GM19438 (cell line): ENCODE measurements at regions not wholly inside any gene's neighbourhood (a gene's known extent, or its start where the extent isn't known, plus 50 kb on each side); places are given as distances from the start of the nearest gene placed in this dataset.

Experiments used
- ATAC-seq: cut with Tn5 transposase; IDR thresholded peaks from one replicate; pipeline ENCODE4 v1.9.1; 2021; ENCODE audit warnings: low read depth; ENCODE audit not compliant: unreplicated experiment

GRCh38 chr1:192008281-192008825 is 149.9 kb upstream of the RGS18 start:
- no peak for ATAC-seq

GRCh38 chr1:192010406-192010805 is 147.9 kb upstream of the RGS18 start:
- ATAC-seq, result no peak

GRCh38 chr1:192011525-192011924 is 146.7 kb upstream of the RGS18 start:
- ATAC-seq, result no peak

- no peak for ATAC-seq
Measured at GRCh38 chr1:192022827-192023226, 135.4 kb upstream of the RGS18 start.

DNA sequence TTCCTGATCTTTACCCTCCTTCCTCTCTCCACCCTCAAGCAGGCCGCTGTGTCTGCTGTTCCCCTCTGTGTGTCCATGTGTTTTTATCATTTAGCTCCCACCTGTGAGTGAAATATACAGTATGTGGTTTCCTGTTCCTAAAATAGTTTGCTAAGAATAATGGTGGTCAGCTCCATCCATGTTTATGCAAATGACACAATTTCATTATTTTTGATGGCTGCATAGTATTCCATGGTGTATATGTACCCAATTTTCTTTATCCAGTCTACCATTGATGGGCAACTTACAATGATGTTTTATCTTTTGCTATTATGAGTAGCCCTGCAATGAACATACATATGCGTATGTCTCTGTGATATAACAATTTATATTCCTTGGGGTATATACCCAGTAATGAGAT is 133.4 kb upstream of the RGS18 start:
- no peak for ATAC-seq

- no peak for ATAC-seq
Measured at GRCh38 chr1:192038567-192038966, 119.7 kb upstream of the RGS18 start.

DNA sequence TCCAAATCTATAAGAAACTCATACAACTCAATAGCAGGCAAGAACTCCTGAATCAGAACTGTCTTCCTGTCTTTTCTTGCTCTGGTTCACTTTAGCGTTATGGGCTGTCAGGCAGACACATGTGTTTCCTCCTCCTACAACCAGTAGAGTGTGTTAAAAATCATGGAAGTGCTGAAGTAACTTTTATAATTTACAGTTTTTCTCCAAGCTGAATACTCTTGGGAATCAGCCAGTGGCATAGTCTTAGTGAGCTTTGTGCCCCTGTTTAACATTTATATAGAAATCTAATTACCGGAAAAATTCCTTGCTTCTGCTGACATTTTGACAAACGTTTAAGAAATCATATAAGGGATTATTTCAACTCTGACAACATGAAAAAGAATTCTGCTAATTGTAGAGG is 113.1 kb upstream of the RGS18 start:
- no peak for ATAC-seq

DNA sequence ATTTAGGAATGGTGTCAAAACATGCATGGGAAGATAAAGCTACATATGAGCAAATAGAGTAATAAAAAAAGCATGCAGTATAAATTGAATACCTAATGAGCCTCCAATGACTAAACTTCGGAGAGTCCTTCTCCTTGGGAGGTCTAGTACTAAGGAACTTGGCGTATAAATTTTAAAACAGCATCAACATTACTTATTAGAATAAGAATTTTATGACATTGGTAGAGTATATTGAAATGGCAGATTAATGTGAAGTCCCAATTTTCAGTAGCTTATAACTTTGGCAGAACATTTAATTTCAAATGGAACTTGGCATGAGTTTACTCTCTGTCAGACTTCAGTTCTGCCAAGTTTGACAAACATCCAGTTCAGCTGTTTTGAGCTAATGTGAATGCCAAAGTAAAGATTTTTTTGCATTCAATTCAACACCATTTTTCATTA is 104.7 kb upstream of the RGS18 start:
- no peak for ATAC-seq

DNA sequence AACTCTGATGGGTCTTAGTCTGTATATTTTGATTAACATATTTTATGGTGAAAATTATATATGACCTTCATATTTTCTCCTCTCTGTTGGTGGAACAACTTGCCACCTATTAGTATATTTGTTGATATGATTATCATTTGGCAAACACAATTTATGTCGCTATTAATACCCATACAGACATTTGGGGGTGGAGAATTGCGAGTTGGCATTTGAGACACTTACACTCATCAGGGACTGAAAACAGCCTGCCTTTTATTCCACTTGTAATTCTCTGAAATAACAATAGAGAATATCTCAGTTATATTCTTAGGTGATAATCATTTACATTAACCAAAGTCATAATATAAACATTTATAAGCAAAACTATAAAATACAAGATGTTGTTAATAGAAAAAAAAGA is 100.5 kb upstream of the RGS18 start:
- ATAC-seq, result no peak

DNA sequence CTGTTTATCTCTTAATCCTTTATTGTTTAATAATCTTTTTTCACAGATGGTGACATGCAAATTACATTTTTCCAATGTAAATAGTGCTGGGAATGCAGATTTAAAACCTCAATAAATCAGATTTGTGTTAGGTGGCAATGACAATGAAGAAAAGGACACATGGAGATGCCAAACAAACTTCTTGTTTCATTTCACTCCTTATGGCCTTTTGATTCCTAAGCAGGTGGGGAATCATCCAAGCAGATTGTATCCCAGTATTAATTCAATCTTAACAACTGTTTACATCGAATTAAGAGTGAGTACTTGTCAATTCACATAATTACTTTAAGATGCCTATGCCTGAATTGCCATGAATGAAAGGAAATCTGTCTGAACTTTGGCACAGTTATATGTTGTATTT is 98.9 kb upstream of the RGS18 start:
- no peak for ATAC-seq

DNA sequence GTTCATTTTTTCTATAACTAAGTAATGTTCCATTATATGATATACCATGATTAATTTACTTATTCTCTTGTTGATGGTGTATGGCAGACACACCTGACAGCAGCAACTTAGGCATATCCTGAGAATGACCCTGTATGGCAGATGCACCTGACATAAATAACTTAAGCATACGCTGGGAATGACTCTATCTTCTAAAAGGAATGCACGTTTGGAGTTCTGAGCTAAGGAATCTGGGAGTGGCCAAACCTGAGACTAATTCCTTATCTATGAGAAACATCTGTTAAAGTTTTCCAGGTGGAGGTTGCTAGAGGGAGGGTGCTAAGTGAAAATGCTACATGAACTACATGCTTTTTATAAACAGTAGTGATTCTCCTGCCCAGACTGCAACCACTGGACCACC is 96.7 kb upstream of the RGS18 start:
- no peak for ATAC-seq

DNA sequence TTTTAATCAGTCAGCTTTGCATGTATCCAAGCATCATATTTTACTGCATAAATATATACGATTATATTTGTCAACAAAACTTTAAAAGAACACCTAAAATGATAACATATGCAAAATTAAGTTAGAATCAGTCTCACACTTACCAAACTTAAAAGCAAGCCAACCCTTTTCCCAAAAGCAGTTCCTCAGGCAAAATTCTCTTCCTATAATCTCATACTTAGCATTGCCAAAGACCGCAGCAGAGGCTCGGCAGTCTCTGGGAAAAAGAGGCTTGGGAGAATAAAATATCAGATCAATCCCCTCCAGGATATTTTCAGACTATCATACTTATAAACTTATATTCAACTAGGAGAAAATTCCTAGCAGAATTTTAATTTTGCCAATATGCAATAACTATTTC is 93.2 kb upstream of the RGS18 start:
- ATAC-seq, result no peak

DNA sequence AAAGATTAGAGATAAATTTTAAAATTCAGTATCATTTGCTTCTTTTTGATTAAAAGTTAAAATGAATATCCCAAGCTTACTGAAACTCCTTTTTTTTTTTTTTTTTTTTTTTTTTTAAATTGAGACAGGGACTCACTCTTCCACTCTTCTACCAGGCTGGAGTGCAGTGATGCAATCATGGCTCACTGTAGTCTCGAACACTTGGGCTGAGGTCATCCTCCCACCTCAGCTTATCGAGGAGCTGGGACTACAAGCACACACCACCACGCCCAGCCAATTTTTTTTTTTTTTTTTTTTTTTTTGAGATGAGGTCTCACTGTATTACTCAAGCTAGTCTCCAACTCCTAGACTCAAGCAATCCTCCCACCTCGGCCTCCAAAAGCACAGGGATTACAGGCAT is 92.1 kb upstream of the RGS18 start:
- no peak for ATAC-seq

DNA sequence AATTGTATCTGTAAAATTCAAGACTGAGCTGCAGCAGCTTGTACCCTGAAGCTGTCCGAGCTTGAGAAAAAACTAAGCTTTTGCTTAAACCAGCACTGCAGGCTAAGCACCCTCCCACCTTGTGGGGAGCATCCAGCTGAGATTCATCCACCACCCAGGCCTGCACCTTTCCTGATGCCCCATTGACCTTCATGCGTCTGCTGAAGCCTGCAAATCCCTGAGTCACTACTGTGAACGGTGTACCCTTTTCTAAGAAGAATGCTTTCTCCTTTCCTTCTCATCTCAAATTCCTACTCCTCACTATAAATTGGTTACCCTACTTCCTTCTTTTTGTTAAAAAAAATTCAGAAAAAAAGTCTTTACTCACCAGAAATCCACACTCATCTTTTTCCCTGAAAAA is 90.9 kb upstream of the RGS18 start:
- no peak for ATAC-seq

- ATAC-seq, result no peak
Measured at GRCh38 chr1:192070213-192070612, 88.0 kb upstream of the RGS18 start.

GRCh38 chr1:192080684-192081083 is 77.6 kb upstream of the RGS18 start:
- no peak for ATAC-seq

DNA sequence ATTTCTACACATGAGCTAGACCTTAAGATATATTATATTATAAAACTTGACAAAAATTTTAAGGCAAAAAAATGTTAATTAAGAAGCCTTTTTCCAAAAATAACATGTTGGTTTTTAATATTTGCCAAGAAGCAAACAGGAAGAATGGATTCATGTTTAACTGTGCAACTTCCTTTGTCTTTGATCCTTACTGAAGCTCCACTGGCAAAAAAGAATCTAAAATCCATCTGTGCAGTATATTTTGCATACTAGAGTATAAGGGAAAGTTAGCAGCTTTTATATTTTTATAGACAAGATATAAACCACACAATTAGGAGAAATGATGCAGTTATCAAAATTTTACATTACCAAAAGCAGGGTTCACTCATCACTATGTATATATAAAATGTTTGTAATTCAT is 76.9 kb upstream of the RGS18 start:
- ATAC-seq, result no peak

DNA sequence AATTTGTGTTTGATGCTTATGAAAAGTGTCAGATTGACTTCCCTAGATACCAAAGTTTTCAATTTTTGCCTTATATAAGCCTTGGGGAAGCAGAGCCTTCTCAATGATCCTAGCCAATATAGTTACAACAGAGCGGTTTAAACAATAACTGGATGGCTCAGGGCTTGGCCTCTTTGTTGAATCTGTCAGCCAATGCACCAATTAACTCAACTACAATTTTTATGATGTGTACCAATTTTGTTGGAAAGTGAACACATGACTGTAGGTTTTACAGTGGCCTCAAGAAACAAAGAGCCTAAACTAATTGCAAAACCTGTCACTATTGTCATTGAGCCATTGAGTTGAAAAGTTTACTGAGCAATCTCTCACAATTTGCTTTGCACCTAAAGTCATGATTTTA is 71.6 kb upstream of the RGS18 start:
- ATAC-seq, result no peak

- ATAC-seq, result no peak
Measured at GRCh38 chr1:192087334-192087733, 70.9 kb upstream of the RGS18 start.

- ATAC-seq, result no peak
Measured at GRCh38 chr1:192088496-192088895, 69.8 kb upstream of the RGS18 start.

- ATAC-seq, result no peak
Measured at GRCh38 chr1:192098001-192098400, 60.3 kb upstream of the RGS18 start.

- no peak for ATAC-seq
Measured at GRCh38 chr1:192099328-192099727, 58.9 kb upstream of the RGS18 start.
